ENCODE measurements at regions not wholly inside any gene's neighbourhood (a gene's known extent, or its start where the extent isn't known, plus 50 kb on each side); places are given as distances from the start of the nearest gene placed in this dataset.

DNA sequence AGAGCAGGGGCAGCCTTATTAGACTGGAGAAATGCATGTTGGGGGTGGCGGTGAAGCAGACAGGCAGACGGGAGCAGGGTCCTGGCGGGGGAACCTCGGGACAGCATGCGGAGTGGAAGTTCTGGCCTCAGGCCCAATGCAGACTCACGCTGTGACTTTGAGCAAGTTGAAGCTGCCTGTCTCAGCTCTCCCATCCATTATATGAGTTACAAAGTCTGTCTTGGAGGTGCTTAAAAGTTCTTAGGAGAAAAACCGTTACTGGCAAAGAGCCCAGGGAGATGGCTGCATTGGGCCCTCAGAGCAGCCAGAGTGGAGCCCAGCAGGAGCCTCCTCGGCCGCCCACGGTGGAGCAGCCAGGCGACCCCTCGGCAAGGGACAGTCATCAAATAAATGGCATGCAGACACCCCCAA, 509.5 kb downstream of the PLXNA4 start:
- H3K4me3 ChIP-seq (ENCODE audit: insufficient read depth, low read depth, low read length): no peak overlapping the region
- peak overlapping the region; percentile 95 for H3K27ac ChIP-seq (ENCODE audit: low read depth, low read length)
- peak overlapping the region; percentile 99 for H3K27ac Mint-ChIP-seq (ENCODE audit: unreplicated experiment)
- no peaks in the 10 kb centered on the region for H3K9me3 ChIP-seq (ENCODE audit: insufficient read depth, low read depth, low read length)
- no peaks in the 10 kb centered on the region for H3K36me3 ChIP-seq (ENCODE audit: insufficient read depth, low read length)
- no peaks in the 10 kb centered on the region for H3K9me3 Mint-ChIP-seq (ENCODE audit: unreplicated experiment)
- H2AFZ ChIP-seq (ENCODE audit: low read depth, low read length): peak overlapping the region; percentile 78
- peak overlapping the region; percentile 74 for H3K4me2 ChIP-seq (ENCODE audit: low read length)
- no peak overlapping the region for H3K4me3 Mint-ChIP-seq (ENCODE audit: unreplicated experiment)
- TF ChIP-seq, protein P1, sequence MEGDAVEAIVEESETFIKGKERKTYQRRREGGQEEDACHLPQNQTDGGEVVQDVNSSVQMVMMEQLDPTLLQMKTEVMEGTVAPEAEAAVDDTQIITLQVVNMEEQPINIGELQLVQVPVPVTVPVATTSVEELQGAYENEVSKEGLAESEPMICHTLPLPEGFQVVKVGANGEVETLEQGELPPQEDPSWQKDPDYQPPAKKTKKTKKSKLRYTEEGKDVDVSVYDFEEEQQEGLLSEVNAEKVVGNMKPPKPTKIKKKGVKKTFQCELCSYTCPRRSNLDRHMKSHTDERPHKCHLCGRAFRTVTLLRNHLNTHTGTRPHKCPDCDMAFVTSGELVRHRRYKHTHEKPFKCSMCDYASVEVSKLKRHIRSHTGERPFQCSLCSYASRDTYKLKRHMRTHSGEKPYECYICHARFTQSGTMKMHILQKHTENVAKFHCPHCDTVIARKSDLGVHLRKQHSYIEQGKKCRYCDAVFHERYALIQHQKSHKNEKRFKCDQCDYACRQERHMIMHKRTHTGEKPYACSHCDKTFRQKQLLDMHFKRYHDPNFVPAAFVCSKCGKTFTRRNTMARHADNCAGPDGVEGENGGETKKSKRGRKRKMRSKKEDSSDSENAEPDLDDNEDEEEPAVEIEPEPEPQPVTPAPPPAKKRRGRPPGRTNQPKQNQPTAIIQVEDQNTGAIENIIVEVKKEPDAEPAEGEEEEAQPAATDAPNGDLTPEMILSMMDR (IDR thresholded peaks at IDR 0.05; ENCODE audit: insufficient read depth, low read depth, low read length): no peak
- TF ChIP-seq EZH2 (IDR thresholded peaks at IDR 0.05; ENCODE audit: insufficient read depth, low read length): no peak
- peaks cover 38% of the 10 kb centered on the region for H3K4me1 Mint-ChIP-seq (ENCODE audit: low read depth, unreplicated experiment)
- peak overlapping the region; percentile 72 for H3K9ac ChIP-seq (ENCODE audit: low read length)
- no peaks in the 10 kb centered on the region for H3K79me2 ChIP-seq (ENCODE audit: insufficient read depth, low read length)
- H3K4me1 ChIP-seq (ENCODE audit: insufficient read depth, low read length): peaks cover 24% of the 10 kb centered on the region
- H3K36me3 Mint-ChIP-seq (ENCODE audit: low read depth, unreplicated experiment): no peaks in the 10 kb centered on the region
- peak; percentile 78 for DNase-seq (ENCODE audit: low read depth)
- H4K20me1 ChIP-seq (ENCODE audit: insufficient read depth, low read length): no peaks in the 10 kb centered on the region
- peak; percentile 54 for FAIRE-seq
- no peaks in the 10 kb centered on the region for H3K27me3 ChIP-seq (ENCODE audit: insufficient read depth, low read length)
- H3K27me3 Mint-ChIP-seq (ENCODE audit: low read depth, unreplicated experiment): no peaks in the 10 kb centered on the region

- Histone ChIP-seq H3K4me3 (ENCODE audit: insufficient read depth, low read depth, low read length) (peak overlapping the region; percentile 13), H3K27me3 (ENCODE audit: insufficient read depth, low read length) (no peaks in the 10 kb centered on the region), H3K79me2 (ENCODE audit: insufficient read depth, low read length) (no peaks in the 10 kb centered on the region), H3K4me2 (ENCODE audit: low read length) (peak overlapping the region; percentile 74), H2AFZ (ENCODE audit: low read depth, low read length) (peak overlapping the region; percentile 78), H3K4me1 (ENCODE audit: insufficient read depth, low read length) (peaks cover 24% of the 10 kb centered on the region), H3K9me3 (ENCODE audit: insufficient read depth, low read depth, low read length) (no peaks in the 10 kb centered on the region), H4K20me1 (ENCODE audit: insufficient read depth, low read length) (no peaks in the 10 kb centered on the region), H3K36me3 (ENCODE audit: insufficient read depth, low read length) (no peaks in the 10 kb centered on the region), H3K9ac (ENCODE audit: low read length) (peak overlapping the region; percentile 72), H3K27ac (ENCODE audit: low read depth, low read length) (peak overlapping the region; percentile 95)
- H3K27me3 Mint-ChIP-seq (ENCODE audit: low read depth, unreplicated experiment): no peaks in the 10 kb centered on the region
- TF ChIP-seq, protein P1 (IDR thresholded peaks at IDR 0.05; ENCODE audit: insufficient read depth, low read depth, low read length): no peak
- TF ChIP-seq EZH2 (IDR thresholded peaks at IDR 0.05; ENCODE audit: insufficient read depth, low read length): no peak
- DNase-seq (ENCODE audit: low read depth) (no peak), FAIRE-seq (peak; percentile 69)
- H3K27ac Mint-ChIP-seq (ENCODE audit: unreplicated experiment): peak overlapping the region; percentile 99
- no peaks in the 10 kb centered on the region for H3K36me3 Mint-ChIP-seq (ENCODE audit: low read depth, unreplicated experiment)
- peak overlapping the region; percentile 66 for H3K4me3 Mint-ChIP-seq (ENCODE audit: unreplicated experiment)
- peaks cover 38% of the 10 kb centered on the region for H3K4me1 Mint-ChIP-seq (ENCODE audit: low read depth, unreplicated experiment)
- H3K9me3 Mint-ChIP-seq (ENCODE audit: unreplicated experiment): no peaks in the 10 kb centered on the region
Observed at GRCh38 chr7:132065989-132066603, 509.7 kb upstream of the PODXL start.

Data from astrocyte (in vitro differentiated cells and primary cell).